HepG2 (cell line): ENCODE measurements at regions not wholly inside any gene's neighbourhood (a gene's known extent, or its start where the extent isn't known, plus 50 kb on each side); places are given as distances from the start of the nearest gene placed in this dataset.

Experiments
- GABPA ChIP-seq, 2 experiments: IDR thresholded peaks; 2 replicates each; pipeline ENCODE4 v1.6.1; 2011 to 2016; ENCODE audit warnings: low read depth in 2 of 2, low read length in 1 of 2, missing biosample characterization in 1 of 2, missing genetic modification characterization in 1 of 2
- HCFC1 ChIP-seq: fragments of 150-350 bp; IDR thresholded peaks from 2 replicates; pipeline ENCODE4 v1.6.1; 2014; ENCODE audit warnings: low read depth, low read length
- POLR2AphosphoS5 ChIP-seq: IDR thresholded peaks from 2 replicates; pipeline ENCODE4 v1.6.1; 2012; ENCODE audit warnings: low read depth, low read length
- RAD21 ChIP-seq: fragments of 450-650 bp; formaldehyde crosslinking; IDR thresholded peaks from 2 replicates; pipeline ENCODE4 v1.5.0; 2020; ENCODE audit warnings: mild to moderate bottlenecking
- RARA ChIP-seq: IDR thresholded peaks from 2 replicates; pipeline ENCODE4 v1.6.1; 2016; ENCODE audit warnings: missing genetic modification reagents, missing compliant biosample characterization
- TCF7 ChIP-seq: sonication (generic); IDR thresholded peaks from 2 replicates; pipeline ENCODE4 v1.6.1; 2016; ENCODE audit warnings: antibody characterized with exemption, low read depth
- TF ChIP-seq, protein P1 (sequence below): IDR thresholded peaks from 2 replicates; pipeline ENCODE4 v1.6.1; 2016
- TF ChIP-seq, protein P2 (sequence below): sonication (generic); formaldehyde crosslinking; IDR thresholded peaks from 2 replicates; pipeline ENCODE4 v1.5.0; 2020; ENCODE audit warnings: mild to moderate bottlenecking, missing genetic modification reagents, moderate library complexity

DNA sequence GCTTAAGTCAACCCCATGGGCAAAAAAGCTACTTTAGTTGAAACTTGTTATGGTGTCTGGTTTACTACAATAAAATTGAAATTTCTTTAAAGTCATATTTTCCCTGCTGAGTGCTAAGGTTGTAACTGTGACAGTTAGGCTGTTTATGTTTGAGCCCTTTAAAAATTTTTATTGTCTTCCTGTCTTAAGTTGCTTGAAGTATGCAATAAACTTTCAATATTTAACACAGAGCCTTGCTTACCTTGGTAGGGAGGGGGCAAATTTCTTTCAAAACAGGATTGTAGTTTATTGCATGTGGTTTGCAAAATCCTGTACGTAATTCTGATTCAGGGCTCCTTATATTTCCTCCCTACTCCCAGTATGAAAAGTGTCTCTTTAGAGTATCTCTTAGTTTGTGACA lies 465.5 kb upstream of the ACTBL2 start:
- TF ChIP-seq, protein P1, sequence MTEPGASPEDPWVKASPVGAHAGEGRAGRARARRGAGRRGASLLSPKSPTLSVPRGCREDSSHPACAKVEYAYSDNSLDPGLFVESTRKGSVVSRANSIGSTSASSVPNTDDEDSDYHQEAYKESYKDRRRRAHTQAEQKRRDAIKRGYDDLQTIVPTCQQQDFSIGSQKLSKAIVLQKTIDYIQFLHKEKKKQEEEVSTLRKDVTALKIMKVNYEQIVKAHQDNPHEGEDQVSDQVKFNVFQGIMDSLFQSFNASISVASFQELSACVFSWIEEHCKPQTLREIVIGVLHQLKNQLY (CRISPR knock-in tag) = no peak
- TF ChIP-seq GABPA (IDR thresholded peaks at IDR 0.05; ENCODE audit: low read depth, low read length) (no peak), GABPA (CRISPR knock-in tag; IDR thresholded peaks at IDR 0.05; ENCODE audit: low read depth) (no peak), HCFC1 (no peak), POLR2AphosphoS5 (no peak), RARA (CRISPR knock-in tag) (no peak), TCF7 (no peak), RAD21 (CRISPR knock-in tag) (no peak)
- TF ChIP-seq, protein P2, sequence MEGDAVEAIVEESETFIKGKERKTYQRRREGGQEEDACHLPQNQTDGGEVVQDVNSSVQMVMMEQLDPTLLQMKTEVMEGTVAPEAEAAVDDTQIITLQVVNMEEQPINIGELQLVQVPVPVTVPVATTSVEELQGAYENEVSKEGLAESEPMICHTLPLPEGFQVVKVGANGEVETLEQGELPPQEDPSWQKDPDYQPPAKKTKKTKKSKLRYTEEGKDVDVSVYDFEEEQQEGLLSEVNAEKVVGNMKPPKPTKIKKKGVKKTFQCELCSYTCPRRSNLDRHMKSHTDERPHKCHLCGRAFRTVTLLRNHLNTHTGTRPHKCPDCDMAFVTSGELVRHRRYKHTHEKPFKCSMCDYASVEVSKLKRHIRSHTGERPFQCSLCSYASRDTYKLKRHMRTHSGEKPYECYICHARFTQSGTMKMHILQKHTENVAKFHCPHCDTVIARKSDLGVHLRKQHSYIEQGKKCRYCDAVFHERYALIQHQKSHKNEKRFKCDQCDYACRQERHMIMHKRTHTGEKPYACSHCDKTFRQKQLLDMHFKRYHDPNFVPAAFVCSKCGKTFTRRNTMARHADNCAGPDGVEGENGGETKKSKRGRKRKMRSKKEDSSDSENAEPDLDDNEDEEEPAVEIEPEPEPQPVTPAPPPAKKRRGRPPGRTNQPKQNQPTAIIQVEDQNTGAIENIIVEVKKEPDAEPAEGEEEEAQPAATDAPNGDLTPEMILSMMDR (CRISPR knock-in tag) = no peak
